MM.1S (cell line): ENCODE measurements at regions not wholly inside any gene's neighbourhood (a gene's known extent, or its start where the extent isn't known, plus 50 kb on each side); places are given as distances from the start of the nearest gene placed in this dataset.

Experiments used
- DNase-seq: peaks from one replicate; pipeline ENCODE4 v3.0.0-alpha.2; 2015
- H2AFZ ChIP-seq: fragments of 300-600 bp; sonication (generic); 2 replicates; pipeline ENCODE4 v1.6.0; 2016; ENCODE audit warnings: antibody characterized with exemption, low read length
- H3F3A ChIP-seq: fragments of 300-600 bp; sonication (generic); 2 replicates; pipeline ENCODE4 v1.6.1; 2016; ENCODE audit warnings: mild to moderate bottlenecking, antibody characterized with exemption, low read length, moderate library complexity, mixed read lengths; ENCODE audit not compliant: insufficient read depth
- H3K27ac ChIP-seq: fragments of 300-600 bp; sonication (generic); 2 replicates; pipeline ENCODE4 v1.5.1; 2016; ENCODE audit warnings: mild to moderate bottlenecking, low read length
- H3K27me3 ChIP-seq: fragments of 300-600 bp; sonication (generic); replicated peaks from 2 replicates; pipeline ENCODE4 v1.6.0; 2016; ENCODE audit warnings: low read length; ENCODE audit not compliant: insufficient read depth
- H3K36me3 ChIP-seq: fragments of 300-600 bp; sonication (generic); replicated peaks from 2 replicates; pipeline ENCODE4 v1.6.1; 2016; ENCODE audit warnings: mild to moderate bottlenecking, low read length, mixed read lengths; ENCODE audit not compliant: insufficient read depth
- H3K4me1 ChIP-seq: fragments of 300-600 bp; sonication (generic); 2 replicates; pipeline ENCODE4 v1.6.1; 2016; ENCODE audit warnings: low read length, mixed read lengths
- H3K4me2 ChIP-seq: fragments of 300-600 bp; sonication (generic); 2 replicates; pipeline ENCODE4 v1.6.0; 2016; ENCODE audit warnings: low read depth, low read length
- H3K4me3 ChIP-seq: fragments of 300-600 bp; sonication (generic); 2 replicates; pipeline ENCODE4 v1.5.1; 2016; ENCODE audit warnings: low read length, mixed read lengths
- H3K79me2 ChIP-seq: fragments of 300-600 bp; sonication (generic); 2 replicates; pipeline ENCODE4 v1.6.1; 2016; ENCODE audit warnings: mixed run types, low read length, mixed read lengths
- H3K9ac ChIP-seq: fragments of 300-600 bp; sonication (generic); 2 replicates; pipeline ENCODE4 v1.6.1; 2016; ENCODE audit warnings: low read length, mixed read lengths
- H3K9me2 ChIP-seq: fragments of 300-600 bp; sonication (generic); replicated peaks from 2 replicates; pipeline ENCODE4 v1.6.1; 2016; ENCODE audit warnings: mild to moderate bottlenecking, low read length, mixed read lengths; ENCODE audit not compliant: insufficient read depth
- H3K9me3 ChIP-seq: fragments of 300-600 bp; sonication (generic); replicated peaks from 2 replicates; pipeline ENCODE4 v1.6.1; 2016; ENCODE audit warnings: mild to moderate bottlenecking, low read length, mixed read lengths; ENCODE audit not compliant: insufficient read depth
- H4K20me1 ChIP-seq: fragments of 300-600 bp; sonication (generic); 2 replicates; pipeline ENCODE4 v1.6.1; 2016; ENCODE audit warnings: mild to moderate bottlenecking, low read length, moderate library complexity, mixed read lengths; ENCODE audit not compliant: insufficient read depth
- EZH2 ChIP-seq: fragments of 300-600 bp; sonication (generic); optimal IDR thresholded peaks from 2 replicates; pipeline ENCODE3; 2017; ENCODE audit warnings: low read depth, mild to moderate bottlenecking, antibody characterized with exemption, low read length, mixed read lengths
- EZH2phosphoT487 ChIP-seq: fragments of 300-600 bp; sonication (generic); IDR thresholded peaks from 2 replicates; pipeline ENCODE4 v1.6.1; 2018; ENCODE audit warnings: antibody characterized with exemption, low read length
- TF ChIP-seq, protein P1 (sequence below): fragments of 300-600 bp; sonication (generic); IDR thresholded peaks from 2 replicates; pipeline ENCODE4 v1.5.1; 2016; ENCODE audit warnings: antibody characterized with exemption, low read length, mixed read lengths

DNA sequence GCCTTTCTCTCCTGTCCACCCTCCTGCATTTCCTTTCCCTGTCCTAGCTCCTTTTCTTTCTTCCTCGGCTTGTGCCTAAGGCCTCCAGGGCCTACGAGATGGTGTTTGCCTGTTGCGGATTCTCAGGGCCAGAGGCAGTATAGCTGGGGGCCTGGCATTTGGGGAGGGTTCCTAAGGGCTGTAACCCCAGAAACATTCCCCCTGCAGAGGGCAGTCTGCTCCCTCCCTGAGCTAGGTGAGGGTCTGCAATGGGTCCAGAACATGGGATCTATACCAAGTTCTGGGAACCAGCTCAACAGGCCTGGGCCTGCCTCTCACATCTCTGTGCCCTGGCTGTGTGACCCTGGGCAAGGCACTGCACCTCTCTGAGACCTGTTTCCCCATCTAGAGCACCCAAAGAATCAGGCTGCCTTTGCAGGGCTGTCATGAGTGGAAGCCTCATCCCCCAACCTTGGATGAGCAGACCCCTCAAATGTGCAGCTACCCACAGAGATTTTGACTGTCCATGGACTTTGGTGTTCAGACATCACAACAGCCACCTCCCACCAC lies 97.5 kb downstream of the GLI2 start:
- Histone ChIP-seq H3K79me2 (no peaks in the 10 kb centered on the region), H3K9ac (no peak overlapping the region), H3K4me3 (no peak overlapping the region), H3K4me1 (no peaks in the 10 kb centered on the region), H4K20me1 (no peaks in the 10 kb centered on the region), H3K4me2 (no peak overlapping the region), H2AFZ (no peak overlapping the region), H3K36me3 (no peaks in the 10 kb centered on the region), H3K9me3 (no peaks in the 10 kb centered on the region), H3K27ac (no peak overlapping the region), H3K9me2 (no peaks in the 10 kb centered on the region), H3F3A (no peaks in the 10 kb centered on the region), H3K27me3 (no peaks in the 10 kb centered on the region)
- DNase-seq = no peak
- TF ChIP-seq, protein P1, sequence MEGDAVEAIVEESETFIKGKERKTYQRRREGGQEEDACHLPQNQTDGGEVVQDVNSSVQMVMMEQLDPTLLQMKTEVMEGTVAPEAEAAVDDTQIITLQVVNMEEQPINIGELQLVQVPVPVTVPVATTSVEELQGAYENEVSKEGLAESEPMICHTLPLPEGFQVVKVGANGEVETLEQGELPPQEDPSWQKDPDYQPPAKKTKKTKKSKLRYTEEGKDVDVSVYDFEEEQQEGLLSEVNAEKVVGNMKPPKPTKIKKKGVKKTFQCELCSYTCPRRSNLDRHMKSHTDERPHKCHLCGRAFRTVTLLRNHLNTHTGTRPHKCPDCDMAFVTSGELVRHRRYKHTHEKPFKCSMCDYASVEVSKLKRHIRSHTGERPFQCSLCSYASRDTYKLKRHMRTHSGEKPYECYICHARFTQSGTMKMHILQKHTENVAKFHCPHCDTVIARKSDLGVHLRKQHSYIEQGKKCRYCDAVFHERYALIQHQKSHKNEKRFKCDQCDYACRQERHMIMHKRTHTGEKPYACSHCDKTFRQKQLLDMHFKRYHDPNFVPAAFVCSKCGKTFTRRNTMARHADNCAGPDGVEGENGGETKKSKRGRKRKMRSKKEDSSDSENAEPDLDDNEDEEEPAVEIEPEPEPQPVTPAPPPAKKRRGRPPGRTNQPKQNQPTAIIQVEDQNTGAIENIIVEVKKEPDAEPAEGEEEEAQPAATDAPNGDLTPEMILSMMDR = no peak

DNA sequence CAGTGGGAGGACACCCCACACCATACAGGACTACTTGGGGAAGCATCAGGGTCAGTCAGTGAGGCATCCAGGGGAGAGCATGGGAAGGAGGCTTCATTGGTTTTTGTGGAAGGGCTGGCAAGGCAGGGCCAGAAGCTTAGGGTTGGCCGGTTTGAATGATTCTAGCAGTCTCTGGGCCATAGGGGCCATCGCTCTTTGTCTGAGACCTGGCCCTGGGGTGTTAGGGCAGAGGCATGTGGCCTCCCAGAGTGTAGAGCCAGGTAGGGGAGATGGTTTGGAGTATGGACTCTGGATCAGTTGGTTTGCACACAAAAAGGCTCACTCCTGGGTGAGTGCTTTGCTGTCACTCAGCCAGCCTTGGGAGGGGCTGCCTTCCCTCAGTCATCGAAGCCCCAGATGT lies 98.5 kb downstream of the GLI2 start:
- Histone ChIP-seq H3K79me2 (no peaks in the 10 kb centered on the region), H4K20me1 (no peaks in the 10 kb centered on the region), H3K27me3 (no peaks in the 10 kb centered on the region), H3K9me3 (no peaks in the 10 kb centered on the region), H3K4me2 (no peak overlapping the region), H3K9ac (no peak overlapping the region), H2AFZ (no peak overlapping the region), H3K4me1 (no peaks in the 10 kb centered on the region), H3F3A (no peaks in the 10 kb centered on the region), H3K36me3 (no peaks in the 10 kb centered on the region), H3K4me3 (no peak overlapping the region), H3K27ac (no peak overlapping the region), H3K9me2 (no peaks in the 10 kb centered on the region)
- no peak for DNase-seq
- TF ChIP-seq, protein P1 = no peak
- no peak for TF ChIP-seq EZH2
- no peak for TF ChIP-seq EZH2phosphoT487

DNA sequence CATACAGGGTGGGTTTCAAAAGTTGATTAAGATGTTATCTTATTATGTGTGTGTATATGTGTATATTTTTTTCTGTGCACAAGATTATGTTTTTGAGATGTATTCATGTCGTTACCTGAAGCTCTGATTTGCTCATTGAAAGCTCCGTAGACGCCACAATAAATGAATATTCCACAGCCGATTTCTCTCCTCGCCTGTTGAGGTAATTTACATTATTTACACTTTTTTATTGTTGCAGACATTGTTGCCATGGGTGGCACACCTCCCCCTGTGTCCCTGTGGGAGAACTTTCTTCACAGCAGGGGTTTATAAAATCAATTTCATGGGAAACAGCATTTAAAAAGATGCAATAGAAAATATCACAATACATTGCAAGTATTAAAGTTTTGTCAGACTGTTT lies 100.6 kb downstream of the GLI2 start:
- H3K9me2 ChIP-seq = no peaks in the 10 kb centered on the region
- no peaks in the 10 kb centered on the region for H3F3A ChIP-seq
- no peaks in the 10 kb centered on the region for H3K27me3 ChIP-seq
- H3K27ac ChIP-seq = no peak overlapping the region
- TF ChIP-seq EZH2phosphoT487 (no peak), EZH2 (no peak)
- TF ChIP-seq, protein P1 = no peak
- no peak overlapping the region for H3K4me3 ChIP-seq
- no peaks in the 10 kb centered on the region for H3K4me1 ChIP-seq
- H3K9me3 ChIP-seq = no peaks in the 10 kb centered on the region
- no peaks in the 10 kb centered on the region for H3K36me3 ChIP-seq
- no peaks in the 10 kb centered on the region for H4K20me1 ChIP-seq
- no peak overlapping the region for H2AFZ ChIP-seq
- DNase-seq = no peak
- H3K4me2 ChIP-seq = no peak overlapping the region
- H3K79me2 ChIP-seq = no peaks in the 10 kb centered on the region
- H3K9ac ChIP-seq = no peak overlapping the region
